Chondrocyte (in vitro differentiated cells): ENCODE measurements at regions not wholly inside any gene's neighbourhood (a gene's known extent, or its start where the extent isn't known, plus 50 kb on each side); places are given as distances from the start of the nearest gene placed in this dataset.

ENCODE experiments used
- DNase-seq: peaks from one replicate; pipeline ENCODE4 v3.0.0; 2021; ENCODE audit warnings: mixed read lengths, low spot score
- H3K27ac Mint-ChIP-seq: one replicate; pipeline ENCODE4 v1.8.0; 2021; ENCODE audit warnings: mild to moderate bottlenecking, moderate library complexity, mixed read lengths; ENCODE audit not compliant: unreplicated experiment
- H3K27me3 Mint-ChIP-seq: 2 replicates; pipeline ENCODE4 v1.8.0; 2021; ENCODE audit warnings: low read depth, mixed read lengths
- H3K36me3 Mint-ChIP-seq: 2 replicates; pipeline ENCODE4 v1.8.0; 2021; ENCODE audit warnings: low read depth, mixed read lengths
- H3K4me1 Mint-ChIP-seq: 2 replicates; pipeline ENCODE4 v1.8.0; 2021; ENCODE audit warnings: low read depth, mild to moderate bottlenecking, mixed read lengths
- H3K4me3 Mint-ChIP-seq: one replicate; pipeline ENCODE4 v1.8.0; 2021; ENCODE audit warnings: mild to moderate bottlenecking, moderate library complexity, mixed read lengths; ENCODE audit not compliant: unreplicated experiment
- H3K9me3 Mint-ChIP-seq: 2 replicates; pipeline ENCODE4 v1.8.0; 2021; ENCODE audit warnings: low read depth, mixed read lengths
- CTCF ChIP-seq: fragments of 200-600 bp; sonication (generic); IDR thresholded peaks from 2 replicates; pipeline ENCODE4 v1.5.0; 2021; ENCODE audit warnings: antibody characterized with exemption, mild to moderate bottlenecking, moderate library complexity

DNA sequence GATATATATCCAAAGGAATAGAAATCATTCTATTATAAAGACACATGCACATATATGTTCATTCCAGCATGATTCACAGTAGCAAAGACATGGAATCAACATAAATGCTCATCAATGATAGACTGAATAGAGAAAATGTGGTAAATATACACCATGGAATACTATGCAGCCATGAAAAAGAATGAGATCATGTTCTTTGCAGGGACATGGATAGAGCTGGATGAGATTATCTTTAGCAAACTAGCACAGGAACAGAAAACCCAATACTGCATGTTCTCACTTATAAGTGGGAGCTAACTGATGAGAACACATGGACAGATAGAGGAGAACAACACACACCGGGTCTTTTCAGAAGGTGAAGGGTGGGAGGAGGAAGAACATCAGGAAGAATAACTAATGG lies 1318.6 kb downstream of the PCDH19 start:
- Mint-ChIP-seq H3K4me1 (no peaks in the 10 kb centered on the region), H3K27me3 (no peaks in the 10 kb centered on the region), H3K9me3 (peaks cover 36% of the 10 kb centered on the region), H3K36me3 (no peaks in the 10 kb centered on the region), H3K27ac (no peak overlapping the region), H3K4me3 (no peak overlapping the region)
- TF ChIP-seq CTCF, result no peak
- no peak for DNase-seq

- H3K27me3 Mint-ChIP-seq, result no peaks in the 10 kb centered on the region
- no peak for DNase-seq
- peaks cover 10% of the 10 kb centered on the region for H3K9me3 Mint-ChIP-seq
- H3K4me1 Mint-ChIP-seq, result peaks cover 4% of the 10 kb centered on the region
- H3K4me3 Mint-ChIP-seq, result no peak overlapping the region
- H3K27ac Mint-ChIP-seq, result peak overlapping the region; percentile 53
- H3K36me3 Mint-ChIP-seq, result no peaks in the 10 kb centered on the region
- no peak for TF ChIP-seq CTCF
Measured at GRCh38 chrX:99078301-99078700, 1331.8 kb downstream of the PCDH19 start.

- Mint-ChIP-seq H3K27me3 (no peaks in the 10 kb centered on the region), H3K27ac (no peak overlapping the region), H3K9me3 (peaks cover 13% of the 10 kb centered on the region), H3K4me1 (peaks cover 4% of the 10 kb centered on the region), H3K36me3 (no peaks in the 10 kb centered on the region), H3K4me3 (no peak overlapping the region)
- TF ChIP-seq CTCF, result no peak
- DNase-seq, result no peak
Measured at GRCh38 chrX:99077099-99077498, 1333.0 kb downstream of the PCDH19 start.

GRCh38 chrX:99073551-99073950 lies 1336.5 kb downstream of the PCDH19 start:
- H3K4me1 Mint-ChIP-seq, result peaks cover 4% of the 10 kb centered on the region
- no peak overlapping the region for H3K27ac Mint-ChIP-seq
- H3K27me3 Mint-ChIP-seq, result no peaks in the 10 kb centered on the region
- no peak for TF ChIP-seq CTCF
- H3K36me3 Mint-ChIP-seq, result no peaks in the 10 kb centered on the region
- DNase-seq, result no peak
- H3K9me3 Mint-ChIP-seq, result peaks cover 15% of the 10 kb centered on the region
- H3K4me3 Mint-ChIP-seq, result no peak overlapping the region

DNA sequence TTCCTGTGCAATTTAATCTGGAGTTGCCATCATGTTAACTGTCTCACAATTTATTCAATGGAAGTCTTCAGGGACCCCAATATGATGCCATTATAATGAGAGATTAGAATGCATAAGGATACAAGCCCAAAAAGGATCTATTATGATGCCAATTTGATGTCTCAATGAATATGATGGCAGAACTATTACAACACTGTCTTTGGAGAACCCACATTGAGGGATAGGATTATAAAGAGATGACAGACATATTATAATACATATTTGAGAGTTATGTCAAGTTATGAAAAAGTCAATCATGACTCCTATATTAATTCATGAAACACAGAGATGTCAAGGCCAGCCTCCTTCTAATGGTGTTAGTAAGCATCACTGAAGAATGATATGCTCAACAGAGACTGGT lies 1358.4 kb downstream of the PCDH19 start:
- Mint-ChIP-seq H3K9me3 (peaks cover 32% of the 10 kb centered on the region), H3K27me3 (no peaks in the 10 kb centered on the region), H3K27ac (no peak overlapping the region), H3K4me1 (no peaks in the 10 kb centered on the region), H3K4me3 (no peak overlapping the region), H3K36me3 (no peaks in the 10 kb centered on the region)
- DNase-seq, result no peak
- no peak for TF ChIP-seq CTCF
